ENCODE measurements at regions not wholly inside any gene's neighbourhood (a gene's known extent, or its start where the extent isn't known, plus 50 kb on each side); places are given as distances from the start of the nearest gene placed in this dataset.

- TF ChIP-seq CTCF (IDR thresholded peaks at IDR 0.05; ENCODE audit: low read depth, low read length) = no peak
- H3K4me3 ChIP-seq (replicated peaks in 1 of 2; ENCODE audit: low read depth in 2 of 2, low read length in 2 of 2) = no peak overlapping the region
- no peak for DNase-seq (ENCODE audit: low read depth in 2 of 2)
These were observed 62.9 kb downstream of the S1PR1 start for GRCh38 chr1:101299710-101300109.

GRCh38 chr1:101300916-101301315, 64.1 kb downstream of the S1PR1 start:
- no peak overlapping the region for H3K4me3 ChIP-seq (replicated peaks in 1 of 2; ENCODE audit: low read depth in 2 of 2, low read length in 2 of 2)
- no peak for TF ChIP-seq CTCF (IDR thresholded peaks at IDR 0.05; ENCODE audit: low read depth, low read length)
- DNase-seq (ENCODE audit: low read depth in 2 of 2) = peak in 1 of 2 donors; percentile 23

DNA sequence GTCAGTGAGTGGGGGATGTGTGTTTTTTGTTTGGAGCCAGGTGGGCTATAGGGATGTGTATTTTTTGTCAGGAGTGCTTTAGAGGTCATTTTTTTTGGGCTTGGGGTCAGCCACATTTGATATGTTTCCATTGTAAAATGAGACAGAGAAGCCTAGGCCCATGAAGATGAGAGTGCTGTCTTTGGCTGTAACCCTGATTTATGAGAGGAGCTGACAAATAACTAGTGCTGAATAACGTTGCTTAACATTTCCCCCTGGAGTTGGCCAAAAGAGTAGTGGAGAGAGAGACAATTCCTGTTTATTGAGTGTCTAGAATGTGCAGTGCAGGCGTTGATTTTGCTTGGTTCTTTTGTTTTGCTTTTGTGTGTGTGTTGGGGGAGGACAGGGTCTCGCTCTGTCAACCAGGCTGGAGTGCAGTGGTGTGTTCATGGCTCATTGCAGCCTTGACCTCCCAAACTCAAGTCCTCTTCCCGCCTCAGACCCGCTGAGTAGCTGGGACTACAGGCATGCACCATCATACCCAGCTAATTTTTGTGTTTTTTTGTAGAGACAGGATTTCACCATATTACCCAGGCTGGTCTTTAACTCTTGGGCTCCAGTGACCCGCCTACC, 64.7 kb downstream of the S1PR1 start:
- no peak for TF ChIP-seq CTCF (IDR thresholded peaks at IDR 0.05; ENCODE audit: low read depth, low read length)
- no peak for DNase-seq (ENCODE audit: low read depth in 2 of 2)
- H3K4me3 ChIP-seq (replicated peaks in 1 of 2; ENCODE audit: low read depth in 2 of 2, low read length in 2 of 2) = no peak overlapping the region

DNA sequence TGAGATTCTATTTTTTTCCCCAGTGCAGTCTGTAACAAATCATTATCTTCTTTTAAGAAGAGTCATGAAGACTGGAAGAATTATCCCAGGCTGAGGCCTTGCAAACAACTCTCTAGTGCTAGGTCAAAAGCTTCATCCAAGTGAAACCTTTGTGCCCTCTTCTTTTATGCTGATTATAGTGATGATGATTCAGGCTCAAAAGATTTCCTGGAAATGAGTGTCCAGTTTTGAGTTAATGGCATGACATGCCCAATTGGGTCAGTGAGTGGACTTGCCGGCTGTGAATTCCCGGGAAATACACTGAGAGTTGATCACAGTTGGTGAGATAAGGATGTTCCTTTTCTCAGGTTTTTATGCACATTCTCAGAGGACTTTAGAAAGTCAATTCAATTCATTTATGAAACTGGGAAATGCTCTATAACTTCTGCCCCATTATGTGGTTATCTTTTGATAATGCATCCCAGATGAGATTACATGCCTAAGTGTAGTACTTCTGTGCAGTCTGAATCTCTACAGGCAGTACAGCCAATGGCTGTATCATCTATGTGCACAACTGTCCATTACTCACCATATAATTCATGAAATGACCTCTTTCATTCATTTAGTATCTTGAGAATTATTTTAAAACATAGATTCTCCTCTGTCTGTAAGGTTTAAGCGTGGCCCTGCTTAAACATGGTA, 66.2 kb downstream of the S1PR1 start:
- peak; percentile 44 to 54 for DNase-seq (ENCODE audit: low read depth in 2 of 2)
- no peak for TF ChIP-seq CTCF (IDR thresholded peaks at IDR 0.05; ENCODE audit: low read depth, low read length)
- H3K4me3 ChIP-seq (replicated peaks in 1 of 2; ENCODE audit: low read depth in 2 of 2, low read length in 2 of 2) = no peak overlapping the region

GRCh38 chr1:101307985-101308689, 71.3 kb downstream of the S1PR1 start:
- H3K4me3 ChIP-seq (replicated peaks in 1 of 2; ENCODE audit: low read depth in 2 of 2, low read length in 2 of 2) = no peak overlapping the region
- TF ChIP-seq CTCF (IDR thresholded peaks at IDR 0.05; ENCODE audit: low read depth, low read length) = no peak
- DNase-seq (ENCODE audit: low read depth in 2 of 2) = no peak

DNA sequence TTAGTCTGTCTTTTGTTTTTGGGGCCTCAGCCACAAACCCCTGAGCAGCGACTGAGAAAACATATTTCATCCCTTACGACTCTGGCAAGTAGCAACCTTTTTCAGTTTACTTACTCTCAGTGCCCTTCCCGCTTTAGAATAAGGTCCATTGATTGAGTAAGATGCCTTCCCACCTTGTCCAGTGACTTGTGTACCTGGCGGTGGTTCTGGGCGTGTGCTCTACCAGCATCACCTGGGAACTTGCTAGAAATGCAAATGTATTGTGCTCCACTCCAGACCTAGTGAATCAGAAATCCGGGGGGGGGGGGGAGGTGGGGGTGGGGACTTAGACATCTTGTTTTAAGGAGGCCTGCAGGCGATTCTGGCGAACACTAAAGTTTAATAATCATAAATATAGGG, 72.1 kb downstream of the S1PR1 start:
- DNase-seq (ENCODE audit: low read depth in 2 of 2) = no peak
- H3K4me3 ChIP-seq (replicated peaks in 1 of 2; ENCODE audit: low read depth in 2 of 2, low read length in 2 of 2) = no peak overlapping the region
- TF ChIP-seq CTCF (IDR thresholded peaks at IDR 0.05; ENCODE audit: low read depth, low read length) = no peak

Data from cardiac fibroblast (primary cell).